GM21447 (cell line): ENCODE measurements at regions not wholly inside any gene's neighbourhood (a gene's known extent, or its start where the extent isn't known, plus 50 kb on each side); places are given as distances from the start of the nearest gene placed in this dataset.
"Not testable (repeated sequence)": the region's sequence is repeated elsewhere in the genome, so short reads cannot be mapped to it uniquely, and the experiment has no call there.

Experiments used
- ATAC-seq: cut with Tn5 transposase; IDR thresholded peaks from one replicate; pipeline ENCODE4 v1.9.1; 2021; ENCODE audit not compliant: unreplicated experiment

- ATAC-seq = not testable (repeated sequence)
These were observed 953.2 kb downstream of the STIM2 start for GRCh38 chr4:27813699-27814425.

GRCh38 chr4:27819246-27819645 is 958.6 kb downstream of the STIM2 start:
- ATAC-seq = no peak

- ATAC-seq = no peak
These were observed 968.2 kb downstream of the STIM2 start for GRCh38 chr4:27828843-27829242.

- no peak for ATAC-seq
These were observed 969.6 kb downstream of the STIM2 start for GRCh38 chr4:27830251-27830650.

GRCh38 chr4:27835851-27836250 is 975.2 kb downstream of the STIM2 start:
- ATAC-seq = no peak

GRCh38 chr4:27836523-27836922 is 975.9 kb downstream of the STIM2 start:
- ATAC-seq = no peak

GRCh38 chr4:27843776-27844175 is 983.1 kb downstream of the STIM2 start:
- no peak for ATAC-seq

GRCh38 chr4:27844376-27844775 is 983.7 kb downstream of the STIM2 start:
- ATAC-seq = no peak

- ATAC-seq = no peak
These were observed 986.3 kb downstream of the STIM2 start for GRCh38 chr4:27846951-27847350.

- no peak for ATAC-seq
These were observed 1000.7 kb downstream of the STIM2 start for GRCh38 chr4:27861381-27861787.

- ATAC-seq = no peak
These were observed 1001.2 kb downstream of the STIM2 start for GRCh38 chr4:27861802-27862201.

GRCh38 chr4:27873596-27873995 is 1013.0 kb downstream of the STIM2 start:
- ATAC-seq = no peak

- no peak for ATAC-seq
These were observed 1021.1 kb downstream of the STIM2 start for GRCh38 chr4:27881705-27882104.

- ATAC-seq = no peak
These were observed 1025.5 kb downstream of the STIM2 start for GRCh38 chr4:27886120-27886519.

- no peak for ATAC-seq
These were observed 1027.0 kb downstream of the STIM2 start for GRCh38 chr4:27887646-27888045.

GRCh38 chr4:27888505-27888904 is 1027.9 kb downstream of the STIM2 start:
- ATAC-seq = no peak

GRCh38 chr4:27894951-27895350 is 1034.3 kb downstream of the STIM2 start:
- no peak for ATAC-seq

GRCh38 chr4:27908356-27908755 is 1047.7 kb downstream of the STIM2 start:
- no peak for ATAC-seq

- ATAC-seq = no peak
These were observed 1049.6 kb downstream of the STIM2 start for GRCh38 chr4:27910227-27910626.

GRCh38 chr4:27911047-27911446 is 1050.4 kb downstream of the STIM2 start:
- ATAC-seq = no peak

GRCh38 chr4:27913738-27914137 is 1053.1 kb downstream of the STIM2 start:
- ATAC-seq = no peak

- ATAC-seq = no peak
These were observed 1055.2 kb downstream of the STIM2 start for GRCh38 chr4:27915822-27916221.
